ENCODE measurements at regions not wholly inside any gene's neighbourhood (a gene's known extent, or its start where the extent isn't known, plus 50 kb on each side); places are given as distances from the start of the nearest gene placed in this dataset.

- H3K4me3 ChIP-seq (ENCODE audit: low read depth, low read length), result no peak overlapping the region
- POLR2A ChIA-PET, result no interaction called here
- H3K36me3 ChIP-seq (ENCODE audit: control insufficient read depth in 2 of 2, insufficient read depth in 1 of 2, low read length in 2 of 2), result no peaks in the 10 kb centered on the region
- CTCF ChIA-PET, result interaction anchor here (0.6 kb wide), 1 partner anchor 26 kb away, joined by 3 read pairs; no protein-coding TSS in a partner anchor
- TF ChIP-seq, protein P1, sequence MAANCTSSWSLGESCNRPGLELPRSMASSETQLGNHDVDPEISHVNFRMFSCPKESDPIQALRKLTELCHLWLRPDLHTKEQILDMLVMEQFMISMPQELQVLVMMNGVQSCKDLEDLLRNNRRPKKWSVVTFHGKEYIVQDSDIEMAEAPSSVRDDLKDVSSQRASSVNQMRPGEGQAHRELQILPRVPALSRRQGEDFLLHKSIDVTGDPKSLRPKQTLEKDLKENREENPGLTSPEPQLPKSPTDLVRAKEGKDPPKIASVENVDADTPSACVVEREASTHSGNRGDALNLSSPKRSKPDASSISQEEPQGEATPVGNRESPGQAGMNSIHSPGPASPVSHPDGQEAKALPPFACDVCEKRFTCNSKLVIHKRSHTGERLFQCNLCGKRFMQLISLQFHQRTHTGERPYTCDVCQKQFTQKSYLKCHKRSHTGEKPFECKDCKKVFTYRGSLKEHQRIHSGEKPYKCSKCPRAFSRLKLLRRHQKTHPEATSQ (tag by site-specific recombination; IDR thresholded peaks at IDR 0.05), result no peak
- TF ChIP-seq ZNF76 (tag by site-specific recombination; IDR thresholded peaks at IDR 0.05; ENCODE audit: borderline replicate concordance, low read depth) (no peak), ZNF692 (tag by site-specific recombination; IDR thresholded peaks at IDR 0.05) (no peak), PRDM1 (tag by site-specific recombination; IDR thresholded peaks at IDR 0.05) (no peak), KLF17 (tag by site-specific recombination; IDR thresholded peaks at IDR 0.05) (no peak), ZNF521 (tag by site-specific recombination; IDR thresholded peaks at IDR 0.05) (no peak), OSR2 (tag by site-specific recombination; IDR thresholded peaks at IDR 0.05) (no peak), ZNF214 (tag by site-specific recombination; IDR thresholded peaks at IDR 0.05; ENCODE audit: borderline replicate concordance) (no peak), ZNF292 (tag by site-specific recombination; IDR thresholded peaks at IDR 0.05; ENCODE audit: borderline replicate concordance, low read depth) (no peak), ZBTB8A (tag by site-specific recombination; IDR thresholded peaks at IDR 0.05) (no peak), ZNF48 (tag by site-specific recombination; IDR thresholded peaks at IDR 0.05) (no peak), MEIS1 (CRISPR knock-in tag; IDR thresholded peaks at IDR 0.05; ENCODE audit: borderline replicate concordance) (no peak), ZNF354C (tag by site-specific recombination; IDR thresholded peaks at IDR 0.05; ENCODE audit: borderline replicate concordance, low read depth) (no peak)
- H3K27ac ChIP-seq (ENCODE audit: extremely low read depth, low read depth, low read length), result no peak overlapping the region
- H3K9me3 ChIP-seq (ENCODE audit: control insufficient read depth, insufficient read depth, low read depth, low read length), result no peaks in the 10 kb centered on the region
- H3K4me1 ChIP-seq (ENCODE audit: control insufficient read depth, insufficient read depth, low read length), result no peaks in the 10 kb centered on the region
Observed at GRCh38 chr11:71144010-71144409, 108.4 kb downstream of the SHANK2 start.

DNA sequence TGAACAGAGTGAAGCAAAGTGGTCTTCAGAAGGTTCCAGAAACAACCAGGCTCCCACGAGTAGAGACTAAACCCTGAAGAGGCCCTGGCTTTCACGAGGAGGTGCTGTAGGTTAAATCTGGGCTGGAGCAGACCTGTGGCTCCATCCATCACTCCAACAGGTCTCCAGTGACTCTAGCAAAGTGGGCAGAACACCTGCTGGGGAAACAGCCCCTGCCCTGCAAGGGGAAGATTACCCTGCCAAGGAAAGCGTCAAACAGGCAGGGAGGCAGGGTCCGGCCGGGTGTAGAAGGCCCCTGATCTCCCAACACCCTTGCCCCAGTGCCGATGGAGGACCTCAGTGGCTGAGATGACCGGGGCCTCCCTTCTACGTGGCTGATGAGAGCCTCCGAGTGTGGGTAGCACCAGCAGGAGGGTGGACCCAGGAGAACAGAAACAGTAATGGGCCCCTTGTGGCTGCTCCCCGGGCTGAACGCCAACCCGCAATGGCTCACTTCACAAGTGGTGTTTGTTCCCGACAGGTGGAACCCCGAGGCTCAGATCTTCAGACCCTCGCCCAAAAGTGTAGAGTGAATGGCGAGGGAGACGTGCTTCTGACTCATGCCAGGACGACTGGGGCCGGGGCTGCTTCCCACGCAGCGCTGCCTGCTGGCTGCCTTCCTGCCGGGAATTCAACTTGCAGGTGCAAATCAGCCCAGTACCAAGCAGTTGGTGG, 112.0 kb downstream of the SHANK2 start:
- TF ChIP-seq SCRT2 (tag by site-specific recombination; IDR thresholded peaks at IDR 0.05), result peak; percentile 66
- TF ChIP-seq ZNF114 (tag by site-specific recombination; IDR thresholded peaks at IDR 0.05), result no peak
- no peak for TF ChIP-seq ZNF548 (tag by site-specific recombination; IDR thresholded peaks at IDR 0.05)
- Histone ChIP-seq H3K36me3 (ENCODE audit: control insufficient read depth in 2 of 2, insufficient read depth in 1 of 2, low read length in 2 of 2) (no peaks in the 10 kb centered on the region), H3K4me1 (ENCODE audit: control insufficient read depth, insufficient read depth, low read length) (no peaks in the 10 kb centered on the region), H3K27ac (ENCODE audit: extremely low read depth, low read depth, low read length) (no peak overlapping the region), H3K4me3 (ENCODE audit: low read depth, low read length) (no peak overlapping the region), H3K9me3 (ENCODE audit: control insufficient read depth, insufficient read depth, low read depth, low read length) (no peaks in the 10 kb centered on the region)
- CTCF ChIA-PET, result interaction anchor here (0.6 kb wide), 1 partner anchor 251 kb away, joined by 3 read pairs; no protein-coding TSS in a partner anchor
- POLR2A ChIA-PET, result no interaction called here

GRCh38 chr11:71139516-71140205, 112.7 kb downstream of the SHANK2 start:
- Histone ChIP-seq H3K36me3 (ENCODE audit: control insufficient read depth in 2 of 2, insufficient read depth in 1 of 2, low read length in 2 of 2) (no peaks in the 10 kb centered on the region), H3K4me1 (ENCODE audit: control insufficient read depth, insufficient read depth, low read length) (no peaks in the 10 kb centered on the region), H3K27ac (ENCODE audit: extremely low read depth, low read depth, low read length) (no peak overlapping the region), H3K4me3 (ENCODE audit: low read depth, low read length) (no peak overlapping the region), H3K9me3 (ENCODE audit: control insufficient read depth, insufficient read depth, low read depth, low read length) (no peaks in the 10 kb centered on the region)
- POLR2A ChIA-PET, result no interaction called here
- TF ChIP-seq ZNF561 (tag by site-specific recombination; IDR thresholded peaks at IDR 0.05; ENCODE audit: borderline replicate concordance), result no peak
- no peak for TF ChIP-seq KLF10 (tag by site-specific recombination; IDR thresholded peaks at IDR 0.05)
- CTCF ChIA-PET, result interaction anchor here (0.6 kb wide), 1 partner anchor 250 kb away, joined by 3 read pairs; no protein-coding TSS in a partner anchor

All from HEK293 (cell line).